H9 (cell line): ENCODE measurements at regions not wholly inside any gene's neighbourhood (a gene's known extent, or its start where the extent isn't known, plus 50 kb on each side); places are given as distances from the start of the nearest gene placed in this dataset.

Source experiments
- DNase-seq: peaks from one replicate; pipeline ENCODE4 v3.0.0-alpha.2; 2017
- H2AFZ ChIP-seq: one replicate; pipeline ENCODE4 v1.6.1; 2013; ENCODE audit warnings: mild to moderate bottlenecking, low read length, control low read depth, moderate library complexity
- H2AK5ac ChIP-seq: 2 replicates; pipeline ENCODE4 v1.6.1; 2013; ENCODE audit warnings: low read length, control low read depth, mixed read lengths; ENCODE audit not compliant: insufficient read length
- H2BK120ac ChIP-seq: one replicate; pipeline ENCODE4 v1.6.1; 2013; ENCODE audit warnings: low read depth, mild to moderate bottlenecking, low read length, control low read depth, inconsistent platforms; ENCODE audit not compliant: poor library complexity, severe bottlenecking
- H2BK12ac ChIP-seq: 2 replicates; pipeline ENCODE4 v1.6.1; 2013; ENCODE audit warnings: low read length, control low read depth, mixed read lengths, low read depth; ENCODE audit not compliant: insufficient read length
- H2BK15ac ChIP-seq: 2 replicates; pipeline ENCODE4 v1.6.1; 2013; ENCODE audit warnings: low read depth, low read length, control low read depth
- H2BK20ac ChIP-seq: one replicate; pipeline ENCODE4 v1.6.1; 2013; ENCODE audit warnings: low read depth, mild to moderate bottlenecking, low read length, control low read depth, inconsistent platforms; ENCODE audit not compliant: poor library complexity, severe bottlenecking
- H2BK5ac ChIP-seq: 2 replicates; pipeline ENCODE4 v1.6.1; 2013; ENCODE audit warnings: low read length, control low read depth, mixed read lengths; ENCODE audit not compliant: insufficient read length
- H3K14ac ChIP-seq: 2 replicates; pipeline ENCODE4 v1.6.1; 2013; ENCODE audit warnings: low read length, control low read depth; ENCODE audit not compliant: insufficient read depth
- H3K18ac ChIP-seq: 2 replicates; pipeline ENCODE4 v1.6.1; 2013; ENCODE audit warnings: low read depth, mild to moderate bottlenecking, mixed read lengths, low read length, control low read depth; ENCODE audit not compliant: insufficient read length
- H3K23ac ChIP-seq: 2 replicates; pipeline ENCODE4 v1.6.1; 2013; ENCODE audit warnings: low read length, control low read depth, mixed read lengths, low read depth; ENCODE audit not compliant: insufficient read length
- H3K23me2 ChIP-seq: 2 replicates; pipeline ENCODE4 v1.6.1; 2013; ENCODE audit warnings: low read depth, mild to moderate bottlenecking, mixed read lengths, low read length, control low read depth; ENCODE audit not compliant: insufficient read length, poor library complexity, severe bottlenecking
- H3K27ac ChIP-seq: 2 replicates; pipeline ENCODE4 v1.5.1; 2013; ENCODE audit warnings: low read length, control low read depth, mixed read lengths, low read depth; ENCODE audit not compliant: insufficient read length
- H3K27me3 ChIP-seq: 2 replicates; pipeline ENCODE4 v1.6.1; 2013; ENCODE audit warnings: low read length, control low read depth, inconsistent platforms; ENCODE audit not compliant: insufficient read depth
- H3K4ac ChIP-seq: 2 replicates; pipeline ENCODE4 v1.6.1; 2013; ENCODE audit warnings: low read depth, mild to moderate bottlenecking, control low read depth, inconsistent platforms, low read length, moderate library complexity
- H3K4me1 ChIP-seq: 2 replicates; pipeline ENCODE4 v1.6.1; 2013; ENCODE audit warnings: low read length, control low read depth, inconsistent platforms; ENCODE audit not compliant: insufficient read depth
- H3K4me2 ChIP-seq: 2 replicates; pipeline ENCODE4 v1.6.1; 2013; ENCODE audit warnings: low read length, control low read depth, mixed read lengths; ENCODE audit not compliant: insufficient read length, insufficient read depth
- H3K56ac ChIP-seq: 2 replicates; pipeline ENCODE4 v1.6.1; 2013; ENCODE audit warnings: low read depth, mild to moderate bottlenecking, mixed read lengths, low read length, control low read depth; ENCODE audit not compliant: insufficient read length
- H3K79me1 ChIP-seq: 2 replicates; pipeline ENCODE4 v1.6.1; 2013; ENCODE audit warnings: low read depth, mild to moderate bottlenecking, moderate library complexity, low read length, control low read depth, inconsistent platforms; ENCODE audit not compliant: insufficient read depth, poor library complexity, severe bottlenecking
- H3K79me2 ChIP-seq: 2 replicates; pipeline ENCODE4 v1.6.1; 2013; ENCODE audit warnings: low read length, control low read depth, inconsistent platforms; ENCODE audit not compliant: insufficient read depth
- H3K9ac ChIP-seq: 2 replicates; pipeline ENCODE4 v1.6.1; 2013; ENCODE audit warnings: low read length, control low read depth, mixed read lengths; ENCODE audit not compliant: insufficient read length; ENCODE audit errors: extremely low read depth
- H3K9me3 ChIP-seq: one replicate; pipeline ENCODE4 v1.6.1; 2013; ENCODE audit warnings: low read depth, low read length, inconsistent platforms; ENCODE audit not compliant: control insufficient read depth
- H3T11ph ChIP-seq: one replicate; pipeline ENCODE4 v1.6.1; 2013; ENCODE audit warnings: mild to moderate bottlenecking, low read length, control low read depth, inconsistent platforms
- H4K20me1 ChIP-seq: one replicate; pipeline ENCODE4 v1.6.1; 2013; ENCODE audit not compliant: control insufficient read depth, insufficient read length, insufficient read depth
- H4K5ac ChIP-seq: 2 replicates; pipeline ENCODE4 v1.6.1; 2013; ENCODE audit warnings: low read depth, mild to moderate bottlenecking, mixed read lengths, low read length, control low read depth; ENCODE audit not compliant: insufficient read length
- H4K8ac ChIP-seq: replicated peaks from 2 replicates; pipeline ENCODE4 v1.6.1; 2013; ENCODE audit warnings: low read length, control low read depth, mixed read lengths, low read depth; ENCODE audit not compliant: insufficient read length
- H4K91ac ChIP-seq: 2 replicates; pipeline ENCODE4 v1.6.1; 2013; ENCODE audit warnings: low read depth, mild to moderate bottlenecking, moderate library complexity, mixed read lengths, low read length, control low read depth; ENCODE audit not compliant: insufficient read length
- H3K27ac Mint-ChIP-seq, 3 experiments: 2 replicates in 2 of 3; 3 replicates in 1 of 3; pipeline ENCODE4 v1.8.0; 2020 to 2021; ENCODE audit warnings: mixed read lengths in 3 of 3, mild to moderate bottlenecking in 1 of 3, moderate library complexity in 1 of 3
- H3K27me3 Mint-ChIP-seq: 2 replicates; pipeline ENCODE4 v1.8.0; 2021; ENCODE audit warnings: low read depth, mild to moderate bottlenecking, moderate library complexity, mixed read lengths
- H3K36me3 Mint-ChIP-seq, 3 experiments: 2 replicates in 2 of 3; 3 replicates in 1 of 3; pipeline ENCODE4 v1.8.0; 2020 to 2021; ENCODE audit warnings: low read depth in 3 of 3, mixed read lengths in 3 of 3; ENCODE audit not compliant: insufficient read depth in 1 of 3
- H3K4me1 Mint-ChIP-seq, 2 experiments: 2 replicates each; pipeline ENCODE4 v1.8.0; 2020; ENCODE audit warnings: mixed read lengths in 2 of 2
- H3K4me3 Mint-ChIP-seq, 2 experiments: 2 replicates in 1 of 2; 3 replicates in 1 of 2; pipeline ENCODE4 v1.8.0; 2020 to 2021; ENCODE audit warnings: mild to moderate bottlenecking in 2 of 2, mixed read lengths in 2 of 2, moderate library complexity in 1 of 2
- H3K9me3 Mint-ChIP-seq, 2 experiments: 2 replicates in 1 of 2; 3 replicates in 1 of 2; pipeline ENCODE4 v1.8.0; 2020; ENCODE audit warnings: mild to moderate bottlenecking in 2 of 2, mixed read lengths in 2 of 2, moderate library complexity in 1 of 2
- CTCF ChIP-seq: fragments of 200-600 bp; sonication (generic); conservative IDR thresholded peaks from 3 replicates; pipeline ENCODE4 v1.8.0; 2021; ENCODE audit warnings: antibody characterized with exemption, mild to moderate bottlenecking

DNA sequence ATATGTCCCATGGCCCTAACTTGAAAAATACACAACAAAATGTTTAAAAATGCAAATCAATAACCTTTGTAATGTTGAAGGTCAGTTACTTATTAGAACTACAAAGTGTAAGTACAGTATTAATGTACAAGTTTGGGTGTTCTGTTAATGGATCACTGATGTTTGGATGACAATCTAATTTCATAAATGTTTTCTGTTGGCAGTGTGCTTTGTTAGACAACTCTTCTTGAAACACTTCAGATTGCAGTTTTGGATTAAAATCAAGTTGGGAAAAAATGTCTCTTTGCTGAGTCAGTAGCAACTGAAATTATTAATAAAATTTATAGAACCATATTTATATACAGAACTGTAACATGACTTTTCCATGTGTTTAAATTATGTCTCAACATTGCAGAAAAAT lies 1063.5 kb upstream of the PCDH9 start:
- no peak overlapping the region for H3K27ac Mint-ChIP-seq
- no peak overlapping the region for H2BK120ac ChIP-seq
- no peak overlapping the region for H2BK12ac ChIP-seq
- no peak overlapping the region for H3K14ac ChIP-seq
- H3K18ac ChIP-seq, result no peak overlapping the region
- H2AFZ ChIP-seq, result no peak overlapping the region
- no peak overlapping the region for H3K56ac ChIP-seq
- DNase-seq, result no peak
- no peaks in the 10 kb centered on the region for H3K9me3 ChIP-seq
- no peak overlapping the region for H3K27ac ChIP-seq
- no peaks in the 10 kb centered on the region for H3K9me3 Mint-ChIP-seq
- no peaks in the 10 kb centered on the region for H4K20me1 ChIP-seq
- H3K27me3 ChIP-seq, result no peaks in the 10 kb centered on the region
- no peak overlapping the region for H3K23ac ChIP-seq
- no peak overlapping the region for H2BK5ac ChIP-seq
- no peak overlapping the region for H4K91ac ChIP-seq
- no peak overlapping the region for H3K4ac ChIP-seq
- no peak for TF ChIP-seq CTCF
- H3K9ac ChIP-seq, result no peak overlapping the region
- H3K23me2 ChIP-seq, result no peaks in the 10 kb centered on the region
- no peak overlapping the region for H2BK15ac ChIP-seq
- H2AK5ac ChIP-seq, result no peak overlapping the region
- no peak overlapping the region for H3T11ph ChIP-seq
- no peak overlapping the region for H3K4me2 ChIP-seq
- H4K5ac ChIP-seq, result no peak overlapping the region
- no peak overlapping the region for H3K4me3 Mint-ChIP-seq
- H3K4me1 Mint-ChIP-seq, result no peaks in the 10 kb centered on the region
- no peak overlapping the region for H2BK20ac ChIP-seq
- H4K8ac ChIP-seq, result no peak overlapping the region
- no peaks in the 10 kb centered on the region for H3K79me1 ChIP-seq
- no peaks in the 10 kb centered on the region for H3K4me1 ChIP-seq
- H3K79me2 ChIP-seq, result no peaks in the 10 kb centered on the region
- no peaks in the 10 kb centered on the region for H3K36me3 Mint-ChIP-seq
- H3K27me3 Mint-ChIP-seq, result no peaks in the 10 kb centered on the region
